Activated T-helper 1 cell treated with Interleukin-2 at 50 U/mL for 16 hours (primary cell): ENCODE measurements at regions not wholly inside any gene's neighbourhood (a gene's known extent, or its start where the extent isn't known, plus 50 kb on each side); places are given as distances from the start of the nearest gene placed in this dataset.

ENCODE experiments used
- DNase-seq: peaks from one replicate; pipeline ENCODE4 v3.0.0-alpha.2; 2020; ENCODE audit warnings: low read depth

DNA sequence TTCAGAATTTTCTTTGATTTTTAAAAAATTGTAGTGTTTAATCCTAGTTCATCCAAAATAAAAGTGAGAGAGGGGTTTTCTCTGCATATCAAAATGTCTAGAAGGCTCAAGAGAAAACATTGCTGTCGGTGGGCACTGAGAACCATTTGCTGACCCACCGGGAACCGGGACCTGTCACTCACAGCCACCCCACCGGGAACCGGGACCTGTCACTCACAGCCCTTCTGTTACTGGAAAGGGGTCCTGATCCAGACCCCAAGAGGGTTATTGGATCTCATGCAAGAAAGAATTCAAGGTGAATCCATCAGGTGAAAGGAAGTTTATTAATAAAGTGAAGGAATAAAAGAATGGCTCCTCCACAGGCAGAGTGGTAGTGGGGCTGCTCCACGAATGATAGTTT lies 106.0 kb upstream of the SFSWAP start:
- DNase-seq, result no peak

DNA sequence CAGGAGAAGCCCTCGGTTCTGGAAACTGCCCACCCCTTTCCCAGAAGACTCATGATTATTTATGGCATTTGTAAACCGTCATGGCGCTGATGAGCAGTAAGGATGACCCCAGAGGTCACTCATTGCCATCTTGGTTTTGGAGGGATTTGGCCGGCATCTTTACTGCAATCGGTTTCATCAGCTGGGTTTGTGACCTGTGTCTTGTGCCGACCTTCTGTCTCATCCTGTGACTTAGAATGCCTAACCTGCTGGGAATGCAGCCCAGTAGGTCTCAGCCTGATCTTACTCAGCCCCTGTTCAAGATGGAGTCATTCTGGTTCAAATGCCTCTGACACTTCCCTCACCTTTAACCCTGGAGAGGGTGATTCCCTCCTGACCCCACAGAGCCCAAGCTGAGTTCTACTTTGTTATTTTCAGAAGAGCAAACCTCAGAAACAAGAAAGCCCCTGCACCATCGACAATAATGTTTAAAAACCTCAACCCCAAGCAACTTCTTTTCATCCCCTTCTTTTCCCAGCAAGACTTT lies 105.5 kb upstream of the SFSWAP start:
- DNase-seq, result no peak

GRCh38 chr12:131606218-131606901 lies 104.5 kb upstream of the SFSWAP start:
- no peak for DNase-seq

GRCh38 chr12:131607658-131608447 lies 103.0 kb upstream of the SFSWAP start:
- no peak for DNase-seq

DNA sequence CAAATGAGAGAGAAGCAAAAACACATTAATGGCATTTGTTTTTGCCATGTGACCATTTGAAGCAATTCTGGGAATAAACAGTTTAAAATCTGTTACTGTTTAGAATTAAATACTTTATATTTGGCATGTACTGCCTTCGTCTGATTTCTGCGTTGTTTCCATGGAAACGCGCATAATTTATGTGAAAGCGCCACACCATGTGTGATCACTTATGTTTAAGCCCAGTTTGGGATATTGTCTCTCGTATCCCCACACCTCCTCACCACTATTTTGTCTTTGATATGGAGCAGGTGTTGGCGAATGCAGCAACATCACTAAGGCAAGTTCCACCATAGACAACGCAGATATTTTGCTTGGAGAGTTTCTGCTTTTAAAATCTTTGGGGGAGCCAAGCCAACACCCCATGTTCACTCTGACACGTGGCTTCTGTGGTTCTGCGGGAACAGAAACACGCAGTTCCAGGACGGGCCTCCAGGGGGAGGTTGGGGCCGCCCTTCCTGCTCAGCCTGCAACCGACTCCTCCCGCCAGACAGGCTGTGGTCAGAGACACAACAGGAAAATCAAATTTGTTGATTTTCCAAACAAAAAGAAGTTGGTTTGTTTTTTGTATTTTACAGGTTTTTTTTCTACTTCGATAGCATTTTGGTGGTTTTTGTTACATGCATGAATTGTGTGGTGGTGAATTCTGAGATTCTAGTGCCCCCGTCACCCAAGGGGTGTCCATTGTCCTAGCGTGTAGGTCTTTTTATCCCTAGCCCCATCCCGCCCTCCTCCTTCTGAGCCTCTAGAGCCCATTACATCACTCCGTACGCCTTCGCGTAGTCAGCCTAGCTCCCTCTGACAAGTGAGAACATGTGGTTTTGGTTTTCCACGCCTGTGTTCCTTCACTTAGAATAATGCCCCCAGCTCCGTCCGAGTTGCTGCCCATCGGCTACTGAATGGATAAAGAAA lies 101.9 kb upstream of the SFSWAP start:
- DNase-seq, result peak; percentile 25

GRCh38 chr12:131609762-131610161 lies 101.1 kb upstream of the SFSWAP start:
- no peak for DNase-seq

- DNase-seq, result no peak
Observed at GRCh38 chr12:131610181-131610580, 100.7 kb upstream of the SFSWAP start.

GRCh38 chr12:131610891-131611290 lies 100.0 kb upstream of the SFSWAP start:
- no peak for DNase-seq

- DNase-seq, result no peak
Observed at GRCh38 chr12:131611416-131612091, 99.3 kb upstream of the SFSWAP start.

DNA sequence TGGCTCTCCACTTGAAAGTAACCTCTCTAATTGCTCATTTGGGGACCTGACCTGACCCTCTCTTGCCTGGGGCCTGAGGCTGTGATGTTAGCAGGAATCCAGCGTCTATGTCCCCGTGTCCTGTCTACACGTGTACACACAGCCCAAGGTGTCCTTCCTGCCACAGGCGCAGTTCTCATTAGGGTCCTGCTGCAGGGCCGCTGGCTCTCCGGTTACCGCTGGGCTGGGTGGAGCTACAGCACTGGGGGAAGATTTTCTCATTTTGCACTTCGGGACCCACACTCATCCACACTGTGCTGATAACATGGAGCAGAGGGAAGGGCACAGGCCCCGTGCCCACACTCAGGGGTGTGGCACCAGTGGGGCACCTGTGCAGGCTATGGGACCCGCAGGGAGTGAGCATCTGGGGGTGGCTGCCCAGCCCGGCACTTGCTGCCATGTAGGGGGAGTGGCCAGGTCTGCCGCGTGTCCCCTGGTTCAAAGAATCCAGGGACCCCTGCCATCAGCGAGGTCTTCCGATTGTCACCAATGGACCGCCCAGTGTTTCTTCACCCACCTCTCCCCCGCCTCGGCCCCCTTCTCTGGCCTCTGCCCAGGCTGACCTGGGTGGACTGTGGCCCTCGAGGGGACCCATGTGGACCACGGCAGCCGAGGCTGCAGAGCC lies 98.7 kb upstream of the SFSWAP start:
- DNase-seq, result no peak

DNA sequence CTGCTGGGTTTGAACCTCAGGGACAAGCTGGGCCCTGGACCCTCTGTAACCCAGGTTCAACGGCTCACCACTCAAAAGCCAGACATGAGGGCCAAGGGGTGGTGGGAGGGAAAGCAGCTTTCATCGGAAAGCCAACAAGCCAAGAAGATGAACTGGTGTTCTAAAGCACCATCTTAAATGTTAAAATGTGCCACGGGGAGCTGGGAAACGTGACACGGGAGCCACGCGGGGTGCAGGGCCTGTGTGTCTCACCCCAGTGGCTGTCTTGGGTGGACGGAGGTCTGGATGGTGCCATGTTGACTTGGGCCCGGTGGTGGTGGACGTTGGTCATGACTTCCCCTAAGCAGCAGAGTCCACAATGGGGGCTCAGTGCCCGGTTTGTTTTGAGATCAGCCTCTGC lies 97.7 kb upstream of the SFSWAP start:
- no peak for DNase-seq

DNA sequence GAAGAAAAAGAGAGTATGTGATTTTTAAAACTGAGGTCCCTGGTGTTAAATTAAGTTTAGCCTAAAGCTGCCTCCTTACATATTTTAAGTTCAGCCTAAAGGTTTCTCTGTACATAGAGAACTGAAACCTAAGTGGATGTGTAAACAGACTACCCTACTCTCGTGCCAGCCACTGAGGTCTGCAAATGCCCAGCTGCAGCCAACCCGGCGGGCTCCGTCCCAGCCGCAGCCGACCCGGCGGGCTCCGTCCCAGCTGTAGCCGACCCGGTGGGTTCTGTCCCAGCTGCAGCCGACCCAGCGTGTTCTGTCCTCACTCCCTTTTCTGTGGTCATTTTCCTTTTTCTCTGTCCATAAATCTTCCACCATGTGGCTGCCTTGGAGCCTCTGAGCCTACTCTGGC lies 97.2 kb upstream of the SFSWAP start:
- no peak for DNase-seq

DNA sequence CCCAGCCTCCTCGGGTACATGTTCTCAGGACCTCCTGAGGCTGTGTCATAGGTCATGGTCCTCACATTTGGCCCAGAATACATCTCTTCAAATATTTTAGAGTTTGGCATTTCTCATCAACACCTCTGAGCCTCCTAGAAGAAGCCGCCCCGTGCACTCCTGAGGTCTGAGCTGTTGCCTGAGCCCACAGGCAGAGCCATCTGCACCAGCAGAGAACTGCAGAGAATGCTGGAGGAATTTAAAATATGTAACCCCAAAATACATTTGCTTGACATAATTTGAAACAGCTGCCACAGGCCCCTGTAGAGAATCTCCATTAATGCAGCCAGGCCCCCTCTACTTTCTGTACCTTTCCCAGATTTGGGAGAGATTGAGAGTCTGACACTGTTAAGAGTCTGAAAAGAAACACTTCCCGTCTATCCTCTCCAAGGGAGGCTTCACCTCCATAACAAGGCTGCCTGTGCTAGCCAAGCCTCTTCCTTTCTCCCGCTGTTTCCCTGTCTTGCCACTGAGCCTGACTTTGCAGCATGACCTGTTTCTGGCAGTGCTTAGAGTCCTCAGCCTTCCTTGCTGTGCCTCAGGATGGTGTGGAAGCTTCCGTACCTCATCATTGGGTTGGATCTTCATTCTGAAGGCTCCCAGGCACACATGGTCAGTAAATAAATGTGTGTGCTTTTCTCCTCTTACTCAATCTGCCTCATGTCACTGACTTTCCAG lies 95.4 kb upstream of the SFSWAP start:
- DNase-seq, result no peak

DNA sequence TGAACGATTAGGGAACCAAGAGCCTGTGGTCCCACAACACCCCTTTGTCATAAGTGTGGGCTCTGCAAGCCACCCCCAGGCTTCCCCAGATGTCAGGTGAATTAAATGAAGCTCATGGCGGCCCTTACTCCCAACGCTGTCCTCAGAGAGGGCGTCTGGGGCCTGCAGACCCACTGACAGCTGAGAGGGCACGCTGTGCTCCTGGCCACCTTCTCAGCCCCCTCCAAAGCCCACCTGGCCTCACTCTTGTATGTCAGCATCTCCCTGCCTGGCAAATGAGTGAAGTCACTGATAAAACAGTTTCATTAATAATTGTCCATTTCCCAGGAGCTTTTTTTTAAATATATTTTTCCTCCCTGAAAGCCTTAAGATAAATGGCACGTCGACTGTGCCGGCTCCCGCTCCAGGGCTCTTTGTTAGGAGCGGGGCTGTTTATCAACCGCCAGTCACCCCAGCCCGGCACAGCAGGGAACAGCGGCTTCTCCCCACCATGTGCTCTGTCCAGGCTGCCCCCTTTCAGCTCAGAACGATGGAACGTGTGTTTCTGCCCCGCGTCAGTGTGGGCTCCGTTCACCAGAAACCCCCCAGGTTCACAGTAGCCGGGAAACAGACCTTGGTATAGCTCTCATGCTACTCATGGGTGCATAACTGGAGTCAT lies 94.7 kb upstream of the SFSWAP start:
- DNase-seq, result no peak

DNA sequence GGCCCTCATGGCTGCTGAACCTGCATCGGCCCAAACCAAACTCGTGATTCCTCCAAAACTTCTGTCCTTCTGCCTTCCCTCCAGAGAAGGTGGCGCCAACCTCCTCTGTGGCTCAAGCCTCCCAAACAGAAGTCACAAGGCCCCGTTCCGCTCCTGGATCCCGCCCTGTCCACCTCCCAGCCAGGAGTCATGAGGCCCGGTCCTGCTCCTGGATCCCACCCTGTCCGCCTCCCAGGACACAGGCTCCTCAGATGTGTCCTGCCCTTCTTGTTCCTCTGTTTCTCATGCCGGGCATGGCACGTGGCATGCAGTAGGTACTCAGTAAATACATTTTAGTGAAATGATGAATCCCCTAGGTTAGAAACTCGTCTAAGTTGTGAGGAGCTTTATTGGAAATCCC lies 94.2 kb upstream of the SFSWAP start:
- DNase-seq, result no peak

- DNase-seq, result no peak
Observed at GRCh38 chr12:131617179-131617578, 93.7 kb upstream of the SFSWAP start.

DNA sequence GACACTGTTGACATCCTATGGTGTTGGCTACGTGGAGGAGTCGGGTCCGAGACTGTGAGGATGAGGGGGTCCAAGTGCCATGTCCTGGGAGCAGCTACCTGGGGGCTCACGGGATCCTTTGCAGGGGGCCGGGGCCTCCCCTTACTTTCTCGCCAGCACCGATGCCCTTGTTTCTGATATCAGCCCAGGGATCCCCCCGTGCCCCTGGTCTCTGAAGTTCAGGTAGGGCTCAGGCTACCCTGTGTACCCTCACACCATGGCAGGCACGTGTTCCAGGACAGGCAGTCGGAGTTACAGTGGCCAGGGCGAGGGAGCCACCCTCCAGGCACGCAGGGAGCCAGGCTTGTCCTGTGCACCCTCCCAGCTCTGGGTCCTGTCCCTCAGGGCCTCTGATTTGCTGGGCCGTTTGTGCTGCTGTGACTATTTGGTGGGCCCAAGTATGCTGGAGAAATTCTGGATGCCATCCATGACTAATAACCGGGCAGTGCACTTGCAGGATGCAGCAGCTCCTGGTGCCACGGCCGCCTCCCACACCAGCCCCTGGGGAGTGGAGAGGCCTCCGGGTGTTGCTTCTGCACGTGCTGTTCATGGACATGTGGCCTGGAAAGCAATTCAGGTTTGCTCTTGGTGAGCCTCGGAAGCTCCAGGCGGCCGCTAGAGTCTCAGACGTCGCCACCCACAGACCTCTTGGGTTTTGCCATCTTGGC lies 93.1 kb upstream of the SFSWAP start:
- no peak for DNase-seq

DNA sequence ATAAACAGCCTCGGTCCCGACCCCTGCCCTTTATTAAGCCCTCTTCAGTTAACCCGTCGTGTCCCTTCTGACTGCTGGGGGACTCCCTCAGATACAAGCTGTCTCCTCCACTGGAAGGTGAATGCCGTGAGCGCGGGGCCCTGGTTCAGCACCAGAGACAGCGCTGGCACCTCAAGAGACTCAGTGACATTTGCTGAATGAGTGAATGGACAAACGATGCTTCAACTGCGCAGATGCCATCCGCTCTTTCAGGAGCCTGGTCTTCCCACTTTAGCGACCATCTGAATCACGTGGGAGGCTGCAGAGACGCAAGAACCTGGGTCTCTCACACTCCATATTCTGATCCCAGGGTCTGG lies 92.6 kb upstream of the SFSWAP start:
- DNase-seq, result no peak

DNA sequence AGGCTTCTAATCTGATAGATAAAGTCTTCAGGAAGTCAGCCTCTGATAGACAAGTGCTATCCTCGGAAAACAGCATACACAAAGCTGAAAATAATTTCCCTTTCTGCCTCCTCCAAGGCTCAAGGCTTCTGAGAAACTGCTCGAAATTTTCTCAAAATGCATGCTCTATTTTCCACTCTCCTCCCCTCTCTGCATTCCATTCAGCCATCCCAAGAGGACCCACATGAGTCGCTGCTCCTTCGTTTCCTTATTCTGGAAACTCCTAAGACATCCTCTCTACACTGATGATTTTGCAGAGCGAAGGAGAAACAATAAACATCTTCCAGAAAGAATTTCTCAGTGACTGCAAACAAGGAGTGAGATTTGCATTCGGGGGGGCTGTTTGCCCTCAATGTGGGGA lies 92.2 kb upstream of the SFSWAP start:
- DNase-seq, result no peak
